ENCODE measurements at regions not wholly inside any gene's neighbourhood (a gene's known extent, or its start where the extent isn't known, plus 50 kb on each side); places are given as distances from the start of the nearest gene placed in this dataset.
"Not testable (repeated sequence)": the region's sequence is repeated elsewhere in the genome, so short reads cannot be mapped to it uniquely, and the experiment has no call there.

DNA sequence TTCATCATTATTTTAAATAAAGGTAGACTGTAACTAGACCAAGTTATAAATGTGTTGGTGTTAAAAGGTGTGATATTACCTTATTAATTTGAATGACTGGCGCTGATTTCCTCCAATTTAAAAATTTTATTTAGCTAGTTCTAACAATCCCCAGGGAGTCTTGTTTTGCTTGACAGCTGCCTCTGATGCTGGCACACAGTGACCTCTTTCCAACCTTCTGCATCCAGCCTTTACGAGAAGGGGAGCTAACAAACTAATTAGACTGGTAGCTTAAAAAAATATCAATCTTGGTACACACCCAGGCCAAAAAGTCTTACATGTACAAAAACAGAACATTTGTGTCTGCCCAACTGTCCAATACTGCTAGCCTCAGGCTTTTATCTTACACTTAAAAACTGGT, 51.8 kb upstream of the ENPEP start:
- no peak for FAIRE-seq

GRCh38 chr4:110418641-110419040, 57.3 kb upstream of the ENPEP start:
- no peak for FAIRE-seq

DNA sequence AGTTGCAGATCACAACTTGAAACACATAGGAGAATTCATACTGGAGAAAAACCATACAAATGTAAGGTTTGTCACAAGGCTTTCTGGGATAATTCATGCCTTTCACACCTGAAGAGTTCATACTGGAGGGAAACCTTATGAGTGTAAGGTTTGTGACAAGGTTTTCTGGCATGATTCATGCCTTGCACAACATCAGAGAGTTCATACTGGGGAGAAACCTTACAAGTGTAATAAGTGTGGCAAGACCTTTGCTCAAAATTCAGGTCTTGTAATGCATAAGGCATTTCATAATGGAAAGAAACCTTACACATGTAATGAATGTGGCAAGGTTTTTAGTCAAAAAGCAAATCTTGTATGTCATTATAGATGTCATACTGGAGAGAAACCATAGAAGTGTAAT, 58.8 kb upstream of the ENPEP start:
- FAIRE-seq, result no peak

GRCh38 chr4:110415478-110415877, 60.5 kb upstream of the ENPEP start:
- FAIRE-seq, result no peak

- no peak for FAIRE-seq
Observed at GRCh38 chr4:110415041-110415440, 60.9 kb upstream of the ENPEP start.

GRCh38 chr4:110414561-110414920, 61.4 kb upstream of the ENPEP start:
- no peak for FAIRE-seq

- not testable (repeated sequence) for FAIRE-seq
Observed at GRCh38 chr4:110413807-110414560, 62.0 kb upstream of the ENPEP start.

DNA sequence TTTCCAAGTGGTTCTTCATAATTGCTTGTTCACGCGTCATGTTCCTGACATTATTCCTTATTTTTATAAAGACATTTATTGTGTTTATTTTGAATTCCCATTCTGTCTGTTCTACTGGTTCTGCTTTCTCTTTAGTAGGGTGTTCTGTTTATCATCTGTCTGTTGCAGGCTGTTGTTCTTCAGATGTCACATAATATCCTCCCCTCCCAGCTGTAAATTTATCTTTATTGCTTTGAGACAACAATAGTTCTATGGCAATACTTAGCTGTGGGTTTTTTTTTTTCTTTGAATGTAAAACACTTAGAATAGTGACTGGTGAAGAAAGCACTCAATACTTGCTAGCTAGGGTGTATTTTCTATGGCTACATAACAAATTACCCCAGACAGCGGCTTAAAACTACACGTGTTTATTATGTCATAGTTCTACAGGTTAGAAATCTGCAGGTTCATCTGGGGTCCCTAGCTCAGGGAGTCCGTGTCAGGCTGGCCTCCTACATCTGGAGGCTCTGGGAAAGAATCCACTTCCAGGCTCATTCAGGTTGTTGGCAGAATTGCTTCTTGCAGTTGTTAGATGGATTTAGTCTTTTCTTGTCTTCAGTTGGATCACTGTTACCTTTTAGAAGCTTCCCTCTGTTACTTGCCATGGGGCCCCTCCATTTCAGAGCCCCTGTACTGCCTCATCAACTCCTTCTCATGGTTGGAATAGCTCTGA, 63.4 kb upstream of the ENPEP start:
- no peak for FAIRE-seq

GRCh38 chr4:110411574-110412011, 64.4 kb upstream of the ENPEP start:
- no peak for FAIRE-seq

- FAIRE-seq, result not testable (repeated sequence)
Observed at GRCh38 chr4:110410853-110411573, 64.9 kb upstream of the ENPEP start.

- FAIRE-seq, result no peak
Observed at GRCh38 chr4:110400086-110400485, 75.9 kb upstream of the ENPEP start.

GRCh38 chr4:110399046-110399445, 76.9 kb upstream of the ENPEP start:
- not testable (repeated sequence) for FAIRE-seq

GRCh38 chr4:110396963-110397362, 79.0 kb upstream of the ENPEP start:
- no peak for FAIRE-seq

GRCh38 chr4:110395421-110395820, 80.5 kb upstream of the ENPEP start:
- no peak for FAIRE-seq

- FAIRE-seq, result no peak
Observed at GRCh38 chr4:110394871-110395270, 81.1 kb upstream of the ENPEP start.

- no peak for FAIRE-seq
Observed at GRCh38 chr4:110381784-110382183, 94.2 kb upstream of the ENPEP start.

DNA sequence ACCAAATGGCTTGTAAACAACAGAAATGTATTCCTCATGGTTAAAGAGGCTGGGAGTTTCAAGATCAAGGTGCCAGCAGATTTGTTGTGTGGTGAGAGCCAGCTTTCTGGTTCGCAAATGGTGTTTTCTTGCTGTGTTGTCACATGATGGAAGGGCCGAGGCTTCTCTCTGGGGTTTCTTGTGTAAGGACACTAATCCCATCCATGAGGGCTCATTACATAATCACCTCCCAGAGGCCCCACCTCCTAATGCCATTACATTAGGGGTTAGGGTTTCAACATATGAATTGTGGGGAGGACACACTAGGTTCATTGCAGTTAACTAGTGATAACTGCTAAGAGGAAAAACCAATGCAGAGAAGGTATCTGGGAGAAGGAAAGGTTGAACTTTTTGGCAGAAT, 103.5 kb upstream of the ENPEP start:
- no peak for FAIRE-seq

GRCh38 chr4:110371016-110371770, 104.8 kb upstream of the ENPEP start:
- no peak for FAIRE-seq

DNA sequence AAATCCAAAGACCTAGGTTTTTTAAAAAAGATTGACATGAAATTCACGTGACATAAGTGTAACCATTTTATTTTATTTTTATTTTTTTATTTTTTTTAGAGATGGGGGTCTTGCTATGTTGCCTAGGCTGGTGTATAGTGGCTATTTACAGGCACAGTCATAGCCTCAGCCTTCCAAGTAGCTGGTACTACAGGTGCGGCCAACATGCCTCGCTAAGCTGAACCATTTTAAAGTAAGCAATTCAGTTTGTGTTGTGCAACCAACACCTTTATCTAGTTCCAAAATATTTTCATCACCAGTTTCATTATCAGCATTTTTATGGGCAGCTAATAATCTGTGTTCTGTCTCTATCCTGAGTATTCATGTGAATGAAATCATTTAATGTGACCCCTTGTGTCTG, 107.5 kb upstream of the ENPEP start:
- FAIRE-seq, result no peak

DNA sequence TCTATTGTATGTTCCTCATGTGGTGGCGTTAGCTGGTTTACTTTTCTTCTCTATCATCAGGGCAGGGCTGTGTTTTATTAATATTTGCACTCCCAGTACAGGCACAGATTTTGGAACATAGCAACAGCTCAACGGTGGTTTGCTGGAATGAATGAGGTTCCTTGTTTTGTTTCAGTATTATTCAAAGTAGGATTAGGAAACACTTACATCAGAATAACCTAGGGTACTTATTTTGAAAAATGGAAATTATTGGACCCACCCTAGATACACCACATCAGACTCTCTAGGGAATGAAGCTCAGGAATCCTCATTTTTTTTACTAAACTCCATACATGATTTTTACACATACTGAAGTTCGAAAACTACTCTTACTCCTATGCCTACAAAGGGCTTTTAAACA, 108.8 kb upstream of the ENPEP start:
- no peak for FAIRE-seq

- FAIRE-seq, result no peak
Observed at GRCh38 chr4:110365761-110366160, 110.2 kb upstream of the ENPEP start.

- FAIRE-seq, result no peak
Observed at GRCh38 chr4:110364911-110365520, 110.9 kb upstream of the ENPEP start.

GRCh38 chr4:110361921-110362320, 114.0 kb upstream of the ENPEP start:
- FAIRE-seq, result no peak

Measured in colon (tissue), 2 donors.